Osteocyte (in vitro differentiated cells): ENCODE measurements at regions not wholly inside any gene's neighbourhood (a gene's known extent, or its start where the extent isn't known, plus 50 kb on each side); places are given as distances from the start of the nearest gene placed in this dataset.

Source experiments
- DNase-seq: peaks from one replicate; pipeline ENCODE4 v3.0.0; 2021; ENCODE audit warnings: mixed read lengths; ENCODE audit not compliant: unreplicated experiment; ENCODE audit errors: extremely low spot score
- H3K27ac Mint-ChIP-seq: one replicate; pipeline ENCODE4 v1.8.0; 2021; ENCODE audit warnings: mild to moderate bottlenecking, mixed read lengths; ENCODE audit not compliant: unreplicated experiment
- H3K27me3 Mint-ChIP-seq: one replicate; pipeline ENCODE4 v1.8.0; 2021; ENCODE audit warnings: mixed read lengths; ENCODE audit not compliant: unreplicated experiment
- H3K36me3 Mint-ChIP-seq: one replicate; pipeline ENCODE4 v1.8.0; 2021; ENCODE audit warnings: mixed read lengths; ENCODE audit not compliant: unreplicated experiment
- H3K4me1 Mint-ChIP-seq: one replicate; pipeline ENCODE4 v1.8.0; 2021; ENCODE audit warnings: mixed read lengths; ENCODE audit not compliant: unreplicated experiment
- H3K4me3 Mint-ChIP-seq: one replicate; pipeline ENCODE4 v1.8.0; 2021; ENCODE audit warnings: mild to moderate bottlenecking, moderate library complexity, mixed read lengths; ENCODE audit not compliant: unreplicated experiment
- H3K9me3 Mint-ChIP-seq: one replicate; pipeline ENCODE4 v1.8.0; 2021; ENCODE audit warnings: mixed read lengths; ENCODE audit not compliant: unreplicated experiment
- CTCF ChIP-seq: fragments of 200-600 bp; sonication (generic); IDR thresholded peaks from 2 replicates; pipeline ENCODE4 v1.5.0; 2021; ENCODE audit warnings: antibody characterized with exemption, mild to moderate bottlenecking, moderate library complexity

- no peak for TF ChIP-seq CTCF
- Mint-ChIP-seq H3K4me3 (no peak overlapping the region), H3K9me3 (no peaks in the 10 kb centered on the region), H3K27ac (no peak overlapping the region), H3K36me3 (no peaks in the 10 kb centered on the region), H3K4me1 (peaks cover 2% of the 10 kb centered on the region), H3K27me3 (peaks cover 26% of the 10 kb centered on the region)
- DNase-seq = no peak
These were observed 277.6 kb downstream of the GASK1B start for GRCh38 chr4:157895205-157895604.

GRCh38 chr4:157889788-157890187, 283.0 kb downstream of the GASK1B start:
- Mint-ChIP-seq H3K27me3 (peaks cover 35% of the 10 kb centered on the region), H3K4me1 (no peaks in the 10 kb centered on the region), H3K9me3 (no peaks in the 10 kb centered on the region), H3K4me3 (no peak overlapping the region), H3K36me3 (no peaks in the 10 kb centered on the region), H3K27ac (no peak overlapping the region)
- TF ChIP-seq CTCF = no peak
- no peak for DNase-seq

DNA sequence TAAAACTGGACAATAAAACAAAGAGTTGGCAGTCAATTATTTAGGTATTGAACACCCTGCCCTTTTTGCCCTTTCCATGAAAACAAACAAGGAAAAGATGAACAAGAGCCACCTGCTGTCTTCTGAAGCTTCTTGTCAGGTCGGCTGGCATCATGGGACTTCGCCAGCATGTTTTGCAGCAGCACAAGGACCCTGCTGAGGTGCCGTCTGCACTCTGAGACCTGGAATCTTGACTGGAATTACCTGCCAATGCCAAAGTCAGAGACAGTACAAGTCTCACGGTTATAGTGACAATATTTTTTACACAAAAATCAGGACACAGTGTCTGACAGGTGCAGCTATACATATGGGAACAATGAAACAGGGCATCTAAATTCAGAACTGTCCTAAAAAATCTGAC, 284.5 kb downstream of the GASK1B start:
- DNase-seq = no peak
- no peaks in the 10 kb centered on the region for H3K36me3 Mint-ChIP-seq
- no peaks in the 10 kb centered on the region for H3K9me3 Mint-ChIP-seq
- peaks cover 37% of the 10 kb centered on the region for H3K27me3 Mint-ChIP-seq
- H3K27ac Mint-ChIP-seq = no peak overlapping the region
- no peaks in the 10 kb centered on the region for H3K4me1 Mint-ChIP-seq
- H3K4me3 Mint-ChIP-seq = no peak overlapping the region
- no peak for TF ChIP-seq CTCF

DNA sequence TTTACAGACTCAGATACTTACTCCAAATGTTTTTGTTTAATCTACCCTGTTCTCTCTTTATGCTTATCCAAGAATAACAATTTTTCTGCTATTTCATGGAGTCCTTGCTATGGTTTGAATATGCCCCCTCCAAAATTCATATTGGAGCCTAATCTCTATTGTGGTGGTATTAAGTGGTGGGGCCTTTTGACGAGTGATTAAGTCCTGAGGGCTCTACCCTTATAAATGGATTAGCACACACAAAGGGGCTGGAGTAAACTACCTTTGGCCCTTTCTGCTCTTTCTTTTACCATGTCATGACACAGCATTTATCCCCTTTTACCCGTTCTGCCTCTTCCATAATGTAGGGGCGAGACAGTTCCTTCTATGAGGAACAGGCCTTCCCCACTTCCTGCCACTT, 285.5 kb downstream of the GASK1B start:
- Mint-ChIP-seq H3K36me3 (no peaks in the 10 kb centered on the region), H3K9me3 (no peaks in the 10 kb centered on the region), H3K4me1 (no peaks in the 10 kb centered on the region), H3K4me3 (no peak overlapping the region), H3K27me3 (peaks cover 32% of the 10 kb centered on the region), H3K27ac (no peak overlapping the region)
- TF ChIP-seq CTCF = no peak
- DNase-seq = no peak

DNA sequence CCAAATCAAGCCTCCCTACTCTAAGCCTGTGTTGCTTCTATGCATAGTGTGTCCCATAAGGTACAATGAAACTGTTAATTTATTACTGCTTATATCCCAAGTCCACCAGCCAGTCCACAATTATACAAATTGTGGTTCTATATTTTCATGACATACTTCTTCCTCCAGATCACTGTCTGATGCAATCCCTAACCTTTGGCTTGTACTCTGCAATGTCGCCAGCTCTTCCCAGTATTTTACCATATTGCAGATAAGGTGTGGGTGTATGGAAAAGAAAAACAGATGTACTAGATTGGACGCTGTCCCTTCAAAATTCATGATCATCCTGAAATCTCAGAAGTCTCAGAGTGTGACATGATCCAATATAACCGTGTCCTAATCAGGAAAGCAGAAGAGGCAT, 286.2 kb downstream of the GASK1B start:
- no peaks in the 10 kb centered on the region for H3K36me3 Mint-ChIP-seq
- H3K9me3 Mint-ChIP-seq = no peaks in the 10 kb centered on the region
- H3K27ac Mint-ChIP-seq = no peak overlapping the region
- peaks cover 30% of the 10 kb centered on the region for H3K27me3 Mint-ChIP-seq
- no peak overlapping the region for H3K4me3 Mint-ChIP-seq
- H3K4me1 Mint-ChIP-seq = no peaks in the 10 kb centered on the region
- DNase-seq = no peak
- no peak for TF ChIP-seq CTCF
